CD8-positive, alpha-beta memory T cell (primary cell): ENCODE measurements at regions not wholly inside any gene's neighbourhood (a gene's known extent, or its start where the extent isn't known, plus 50 kb on each side); places are given as distances from the start of the nearest gene placed in this dataset.
"Not testable (repeated sequence)": the region's sequence is repeated elsewhere in the genome, so short reads cannot be mapped to it uniquely, and the experiment has no call there.

Source experiments
- CTCF ChIA-PET: fragments of 350-600 bp; sonication (Branson Sonifier 250); formaldehyde crosslinking; loops from one replicate; lab custom pipeline; 2021; ENCODE audit warnings: antibody characterized with exemption; lab: Charles Lee
- POLR2A ChIA-PET: fragments of 350-600 bp; sonication (Branson Sonifier 250); formaldehyde crosslinking; loops from one replicate; lab custom pipeline; 2021; ENCODE audit warnings: antibody characterized with exemption; lab: Charles Lee
- DNase-seq, 5 donors: peaks; one replicate each; pipeline versions ENCODE4 v3.0.0 to v3.0.0-alpha.2; 2020 to 2022; ENCODE audit warnings: mixed read lengths in 1 of 5
- H3K27ac ChIP-seq: one replicate; pipeline ENCODE4 v1.7.0; 2013; ENCODE audit warnings: low read depth, mild to moderate bottlenecking, low read length, moderate library complexity
- H3K27me3 ChIP-seq: 2 replicates; pipeline ENCODE4 v1.7.0; 2013; ENCODE audit warnings: low read length, mild to moderate bottlenecking; ENCODE audit not compliant: insufficient read depth, poor library complexity, severe bottlenecking
- H3K36me3 ChIP-seq: 2 replicates; pipeline ENCODE4 v1.7.0; 2013; ENCODE audit warnings: mild to moderate bottlenecking, low read length, moderate library complexity; ENCODE audit not compliant: insufficient read depth
- H3K4me1 ChIP-seq: 2 replicates; pipeline ENCODE4 v1.7.0; 2013; ENCODE audit warnings: mild to moderate bottlenecking, low read length, moderate library complexity; ENCODE audit not compliant: insufficient read depth
- H3K4me3 ChIP-seq: 2 replicates; pipeline ENCODE4 v1.7.0; 2013; ENCODE audit warnings: mild to moderate bottlenecking, low read length
- H3K9me3 ChIP-seq: 2 replicates; pipeline ENCODE4 v1.7.0; 2013; ENCODE audit warnings: mild to moderate bottlenecking, low read length
- H3K27ac Mint-ChIP-seq, 8 donors: one replicate each; pipeline ENCODE4 v1.8.0; 2020 to 2021; ENCODE audit warnings: mixed read lengths in 8 of 8, mild to moderate bottlenecking in 6 of 8, inconsistent platforms in 3 of 8, moderate library complexity in 3 of 8
- H3K27me3 Mint-ChIP-seq, 2 donors: one replicate each; pipeline ENCODE4 v1.8.0; 2020 to 2021; ENCODE audit warnings: mixed read lengths in 2 of 2, mild to moderate bottlenecking in 1 of 2, moderate library complexity in 1 of 2
- H3K36me3 Mint-ChIP-seq, 3 donors: one replicate each; pipeline ENCODE4 v1.8.0; 2020 to 2021; ENCODE audit warnings: mixed read lengths in 3 of 3, inconsistent platforms in 1 of 3, mild to moderate bottlenecking in 1 of 3
- H3K4me1 Mint-ChIP-seq, 3 donors: one replicate each; pipeline ENCODE4 v1.8.0; 2020 to 2021; ENCODE audit warnings: mixed read lengths in 3 of 3, inconsistent platforms in 1 of 3, mild to moderate bottlenecking in 1 of 3
- H3K4me3 Mint-ChIP-seq, 7 donors: one replicate each; pipeline ENCODE4 v1.8.0; 2020 to 2021; ENCODE audit warnings: mixed read lengths in 7 of 7, mild to moderate bottlenecking in 6 of 7, moderate library complexity in 4 of 7, inconsistent platforms in 2 of 7
- H3K9me3 Mint-ChIP-seq, 5 donors: one replicate each; pipeline ENCODE4 v1.8.0; 2020 to 2022; ENCODE audit warnings: mixed read lengths in 5 of 5, mild to moderate bottlenecking in 3 of 5, moderate library complexity in 2 of 5, inconsistent platforms in 1 of 5

DNA sequence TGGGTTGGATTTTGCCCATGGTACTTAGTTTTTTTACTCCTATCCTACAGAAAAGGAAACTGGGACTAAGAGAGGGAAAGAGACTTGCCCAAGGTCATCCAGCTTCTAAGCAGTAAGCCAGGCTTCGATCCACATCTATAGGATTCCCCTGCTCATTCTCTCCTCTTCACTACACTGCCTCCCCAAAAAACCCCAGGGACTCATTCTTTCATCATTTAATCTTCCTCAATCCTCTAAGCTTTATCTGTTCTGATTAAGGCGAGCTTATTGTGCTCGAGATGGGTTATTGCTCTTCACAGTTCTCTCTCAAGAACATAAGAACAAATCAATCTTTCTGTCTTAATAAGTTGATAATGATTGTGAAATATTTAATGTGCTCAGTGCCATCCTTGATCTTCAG, 511.1 kb upstream of the BRINP1 start:
- ChIA-PET CTCF (no interaction called here), POLR2A (no interaction called here)
- no peak overlapping the region for H3K27ac ChIP-seq
- H3K9me3 ChIP-seq, result no peaks in the 10 kb centered on the region
- Mint-ChIP-seq H3K27me3 (no peaks in the 10 kb centered on the region), H3K27ac (no peak overlapping the region), H3K4me1 (no peaks in the 10 kb centered on the region), H3K4me3 (no peak overlapping the region), H3K9me3 (peaks cover 0 to 3% (median 0%) of the 10 kb centered on the region in 5 donors), H3K36me3 (no peaks in the 10 kb centered on the region)
- H3K4me1 ChIP-seq, result no peaks in the 10 kb centered on the region
- H3K27me3 ChIP-seq, result no peaks in the 10 kb centered on the region
- no peaks in the 10 kb centered on the region for H3K36me3 ChIP-seq
- no peak overlapping the region for H3K4me3 ChIP-seq
- DNase-seq, result no peak

DNA sequence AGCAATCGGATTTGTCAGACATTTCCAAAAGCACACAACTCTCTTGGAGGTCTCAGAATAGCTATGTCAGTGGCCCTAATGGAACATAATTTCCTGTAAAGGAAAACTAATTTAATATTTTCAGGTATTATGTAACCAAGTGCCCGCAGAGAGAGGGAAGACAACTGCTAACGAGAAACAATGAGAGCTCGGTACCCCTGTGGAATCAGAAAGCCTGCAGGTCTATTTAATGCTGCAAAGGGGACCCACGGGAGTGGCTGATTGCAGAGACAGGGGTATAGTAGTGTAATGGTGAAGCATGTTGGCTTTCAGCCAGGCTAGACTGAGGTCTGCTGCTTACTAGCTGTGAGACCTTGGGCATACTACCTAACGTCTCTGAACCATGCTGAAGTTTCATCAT, 508.1 kb upstream of the BRINP1 start:
- H3K36me3 ChIP-seq, result no peaks in the 10 kb centered on the region
- Mint-ChIP-seq H3K9me3 (peaks cover 0 to 3% (median 0%) of the 10 kb centered on the region in 5 donors), H3K27me3 (no peaks in the 10 kb centered on the region), H3K4me1 (no peaks in the 10 kb centered on the region), H3K4me3 (no peak overlapping the region), H3K36me3 (no peaks in the 10 kb centered on the region), H3K27ac (no peak overlapping the region)
- ChIA-PET CTCF (no interaction called here), POLR2A (no interaction called here)
- no peak overlapping the region for H3K27ac ChIP-seq
- no peaks in the 10 kb centered on the region for H3K4me1 ChIP-seq
- H3K9me3 ChIP-seq, result no peaks in the 10 kb centered on the region
- H3K27me3 ChIP-seq, result no peaks in the 10 kb centered on the region
- no peak for DNase-seq
- H3K4me3 ChIP-seq, result no peak overlapping the region

DNA sequence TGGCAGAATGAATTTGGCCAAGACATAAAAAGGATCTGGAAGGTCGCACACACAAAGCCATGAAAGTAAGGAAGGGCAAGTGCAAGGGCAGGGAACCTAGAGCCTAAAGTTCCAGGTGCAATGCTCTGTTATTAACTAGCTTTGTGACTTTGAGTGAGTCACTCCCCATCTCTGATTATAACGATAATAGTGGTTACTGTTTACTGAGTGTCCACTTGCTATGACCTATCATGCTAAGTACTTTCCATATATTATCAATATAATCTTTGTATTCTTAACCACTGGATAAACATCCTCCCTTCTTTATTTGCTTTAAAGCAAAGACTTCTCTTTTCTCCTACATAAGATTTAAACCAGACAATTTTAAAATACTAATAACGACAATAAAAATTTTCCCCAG, 504.6 kb upstream of the BRINP1 start:
- CTCF ChIA-PET, result no interaction called here
- no peaks in the 10 kb centered on the region for H3K4me1 Mint-ChIP-seq
- Histone ChIP-seq H3K4me3 (no peak overlapping the region), H3K27ac (no peak overlapping the region), H3K27me3 (no peaks in the 10 kb centered on the region), H3K9me3 (no peaks in the 10 kb centered on the region), H3K4me1 (no peaks in the 10 kb centered on the region), H3K36me3 (no peaks in the 10 kb centered on the region)
- no peaks in the 10 kb centered on the region for H3K27me3 Mint-ChIP-seq
- H3K36me3 Mint-ChIP-seq, result no peaks in the 10 kb centered on the region
- peaks cover 0 to 7% (median 0%) of the 10 kb centered on the region in 5 donors for H3K9me3 Mint-ChIP-seq
- DNase-seq, result no peak
- POLR2A ChIA-PET, result no interaction called here
- H3K27ac Mint-ChIP-seq, result no peak overlapping the region
- no peak overlapping the region for H3K4me3 Mint-ChIP-seq

DNA sequence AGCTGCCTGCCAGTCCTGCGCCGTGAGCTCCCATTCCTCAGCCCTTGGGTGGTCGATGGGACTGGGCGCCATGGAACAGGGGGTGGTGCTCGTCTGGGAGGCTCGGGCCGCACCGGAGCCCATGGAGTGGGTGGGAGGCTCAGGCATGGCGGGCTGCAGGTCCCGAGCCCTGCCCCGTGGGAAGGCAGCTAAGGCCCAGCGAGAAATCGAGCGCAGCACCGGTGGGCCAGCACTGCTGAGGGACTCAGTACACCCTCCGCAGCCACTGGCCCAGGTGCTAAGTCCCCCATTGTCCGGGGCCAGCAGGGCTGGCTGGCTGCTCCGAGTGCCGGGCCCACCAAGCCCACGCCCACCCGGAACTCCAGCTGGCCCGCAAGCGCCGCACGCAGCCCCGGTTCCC, 501.0 kb upstream of the BRINP1 start:
- H3K4me3 ChIP-seq, H3K9me3 ChIP-seq, H3K4me1 Mint-ChIP-seq, H3K27me3 Mint-ChIP-seq, H3K4me3 Mint-ChIP-seq, H3K36me3 ChIP-seq, H3K9me3 Mint-ChIP-seq, H3K27ac Mint-ChIP-seq, H3K4me1 ChIP-seq, DNase-seq, POLR2A ChIA-PET, H3K36me3 Mint-ChIP-seq, H3K27me3 ChIP-seq, H3K27ac ChIP-seq, CTCF ChIA-PET: not testable (repeated sequence)

DNA sequence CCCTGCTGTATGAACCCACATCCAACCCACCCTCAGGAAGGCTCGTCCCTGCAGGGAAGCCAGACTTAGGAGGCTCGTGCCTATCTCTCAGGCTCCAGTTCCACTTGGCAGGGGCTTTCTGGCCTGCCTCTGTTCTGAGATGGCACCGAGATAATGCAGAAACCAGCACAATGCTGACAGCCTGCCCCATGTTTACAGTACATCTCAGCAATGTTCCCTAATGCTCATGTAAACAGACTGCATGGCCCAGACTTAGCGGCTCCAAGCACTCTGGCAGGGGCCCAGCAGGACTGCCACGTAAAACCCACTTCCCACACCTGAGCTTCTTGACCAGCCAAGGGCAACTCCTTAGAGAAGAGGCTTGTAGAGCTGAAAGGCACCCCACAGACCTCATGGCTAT, 499.5 kb upstream of the BRINP1 start:
- POLR2A ChIA-PET, result no interaction called here
- CTCF ChIA-PET, result no interaction called here
- peaks cover 0 to 12% (median 4%) of the 10 kb centered on the region in 5 donors for H3K9me3 Mint-ChIP-seq
- Histone ChIP-seq H3K27ac (no peak overlapping the region), H3K36me3 (no peaks in the 10 kb centered on the region), H3K27me3 (no peaks in the 10 kb centered on the region), H3K4me1 (no peaks in the 10 kb centered on the region), H3K9me3 (no peaks in the 10 kb centered on the region), H3K4me3 (no peak overlapping the region)
- H3K27ac Mint-ChIP-seq, result no peak overlapping the region
- H3K4me3 Mint-ChIP-seq, result no peak overlapping the region
- no peak for DNase-seq
- H3K4me1 Mint-ChIP-seq, result no peaks in the 10 kb centered on the region
- H3K36me3 Mint-ChIP-seq, result no peaks in the 10 kb centered on the region
- H3K27me3 Mint-ChIP-seq, result no peaks in the 10 kb centered on the region

DNA sequence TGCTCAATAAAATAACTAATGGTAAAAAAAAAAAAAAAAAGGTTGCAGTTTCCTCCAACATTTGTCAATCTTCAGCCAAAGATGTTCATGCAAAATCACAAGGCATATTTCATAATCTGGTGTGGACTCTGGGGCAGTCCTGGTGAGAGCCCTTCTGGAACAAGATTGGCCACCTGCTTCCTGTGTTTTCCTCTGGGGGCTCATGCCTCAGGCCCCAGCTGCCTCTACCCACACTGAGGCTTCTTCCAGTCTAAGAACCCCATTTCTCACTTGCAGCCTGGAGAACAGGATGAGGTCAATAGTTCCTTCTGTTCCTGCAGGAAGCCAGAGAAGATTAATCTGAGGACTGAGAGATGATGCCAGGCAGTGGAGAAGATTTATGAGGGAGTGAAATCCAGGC, 492.6 kb upstream of the BRINP1 start:
- no peaks in the 10 kb centered on the region for H3K36me3 ChIP-seq
- no peaks in the 10 kb centered on the region for H3K9me3 ChIP-seq
- ChIA-PET CTCF (no interaction called here), POLR2A (no interaction called here)
- no peaks in the 10 kb centered on the region for H3K4me1 Mint-ChIP-seq
- H3K4me1 ChIP-seq, result no peaks in the 10 kb centered on the region
- peaks cover 0 to 14% (median 4%) of the 10 kb centered on the region in 5 donors for H3K9me3 Mint-ChIP-seq
- H3K27ac ChIP-seq, result no peak overlapping the region
- no peak overlapping the region for H3K4me3 Mint-ChIP-seq
- H3K4me3 ChIP-seq, result no peak overlapping the region
- no peaks in the 10 kb centered on the region for H3K27me3 ChIP-seq
- no peaks in the 10 kb centered on the region for H3K36me3 Mint-ChIP-seq
- DNase-seq, result no peak
- H3K27ac Mint-ChIP-seq, result no peak overlapping the region
- peaks cover 0 to 3% of the 10 kb centered on the region in 2 donors for H3K27me3 Mint-ChIP-seq

DNA sequence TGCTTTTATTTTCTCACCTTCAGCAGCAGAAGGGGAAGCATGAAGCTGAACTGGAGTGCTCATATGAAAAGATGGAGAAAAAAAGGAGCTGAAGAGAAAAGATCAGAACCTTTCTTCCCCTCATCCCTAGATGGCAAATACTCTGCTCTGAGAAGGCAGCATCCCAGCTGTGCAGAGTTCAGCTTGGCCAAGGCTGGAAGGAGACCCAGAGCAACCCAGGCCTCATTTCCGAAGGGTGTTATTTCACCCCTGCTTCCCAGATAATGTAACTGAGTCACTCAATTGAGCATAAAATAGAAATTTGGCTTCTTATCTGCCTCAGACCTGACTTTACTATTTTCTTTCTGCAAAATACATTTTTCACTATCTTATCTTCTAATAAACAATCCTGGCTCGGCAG, 489.9 kb upstream of the BRINP1 start:
- Mint-ChIP-seq H3K36me3 (no peaks in the 10 kb centered on the region), H3K4me1 (no peaks in the 10 kb centered on the region), H3K4me3 (no peak overlapping the region), H3K27me3 (peaks cover 0 to 3% of the 10 kb centered on the region in 2 donors), H3K9me3 (peaks cover 0 to 9% (median 2%) of the 10 kb centered on the region in 5 donors), H3K27ac (no peak overlapping the region)
- Histone ChIP-seq H3K27me3 (no peaks in the 10 kb centered on the region), H3K4me3 (no peak overlapping the region), H3K27ac (no peak overlapping the region), H3K36me3 (no peaks in the 10 kb centered on the region), H3K4me1 (no peaks in the 10 kb centered on the region), H3K9me3 (no peaks in the 10 kb centered on the region)
- DNase-seq, result no peak
- CTCF ChIA-PET, result no interaction called here
- POLR2A ChIA-PET, result no interaction called here

DNA sequence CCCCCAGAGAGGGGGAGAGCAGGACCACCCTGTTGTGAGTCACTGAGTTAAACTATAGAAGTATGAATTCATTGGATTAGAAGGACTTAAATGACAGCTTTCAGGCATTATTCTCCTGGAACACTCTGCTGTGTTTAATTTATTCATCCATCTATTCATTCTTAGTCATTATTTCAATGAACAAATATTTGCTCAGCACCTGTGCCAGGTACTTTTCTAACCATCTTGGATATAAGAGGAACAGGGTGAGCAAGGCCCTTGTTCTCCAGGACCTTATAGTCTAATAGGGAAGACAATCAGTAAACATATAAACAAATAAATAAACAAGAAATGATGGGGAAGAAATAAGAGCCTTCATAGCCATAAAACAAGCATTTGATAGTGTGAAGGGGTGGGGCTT, 483.9 kb upstream of the BRINP1 start:
- no peak for DNase-seq
- ChIA-PET POLR2A (no interaction called here), CTCF (no interaction called here)
- no peaks in the 10 kb centered on the region for H3K4me1 Mint-ChIP-seq
- Histone ChIP-seq H3K27ac (no peak overlapping the region), H3K27me3 (no peaks in the 10 kb centered on the region), H3K9me3 (no peaks in the 10 kb centered on the region), H3K4me1 (no peaks in the 10 kb centered on the region), H3K4me3 (no peak overlapping the region), H3K36me3 (no peaks in the 10 kb centered on the region)
- no peak overlapping the region for H3K27ac Mint-ChIP-seq
- H3K27me3 Mint-ChIP-seq, result peaks cover 0 to 3% of the 10 kb centered on the region in 2 donors
- no peak overlapping the region for H3K4me3 Mint-ChIP-seq
- peaks cover 0 to 6% (median 0%) of the 10 kb centered on the region in 5 donors for H3K9me3 Mint-ChIP-seq
- no peaks in the 10 kb centered on the region for H3K36me3 Mint-ChIP-seq

DNA sequence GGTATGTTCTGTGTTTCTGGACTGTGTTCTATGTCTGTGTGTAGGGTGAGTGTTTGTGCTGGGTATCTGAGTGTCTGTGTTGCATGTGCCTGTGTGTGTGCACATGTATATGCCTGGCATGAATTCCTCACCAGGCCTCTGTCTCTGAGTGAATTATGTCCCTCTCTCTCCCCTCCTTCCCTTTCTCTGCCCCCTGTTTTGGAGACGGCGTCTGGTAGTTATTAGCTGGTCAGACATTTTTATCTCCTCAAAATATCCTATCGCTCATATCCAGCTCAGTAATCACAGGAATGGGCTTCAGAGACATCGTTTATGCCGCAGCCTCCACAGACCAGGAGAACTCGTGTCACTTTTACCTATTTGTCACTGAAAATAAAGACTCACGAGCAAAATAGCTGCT, 483.2 kb upstream of the BRINP1 start:
- Mint-ChIP-seq H3K36me3 (no peaks in the 10 kb centered on the region), H3K4me3 (no peak overlapping the region), H3K9me3 (peaks cover 0 to 5% (median 0%) of the 10 kb centered on the region in 5 donors), H3K27ac (no peak overlapping the region), H3K4me1 (no peaks in the 10 kb centered on the region), H3K27me3 (no peaks in the 10 kb centered on the region)
- no peak for DNase-seq
- Histone ChIP-seq H3K27ac (no peak overlapping the region), H3K9me3 (no peaks in the 10 kb centered on the region), H3K36me3 (no peaks in the 10 kb centered on the region), H3K27me3 (no peaks in the 10 kb centered on the region), H3K4me1 (no peaks in the 10 kb centered on the region), H3K4me3 (no peak overlapping the region)
- CTCF ChIA-PET, result no interaction called here
- POLR2A ChIA-PET, result no interaction called here
